NCI-H1694 treated with DMSO at 0.1 percent for 48 hours (cell line): ENCODE measurements at regions not wholly inside any gene's neighbourhood (a gene's known extent, or its start where the extent isn't known, plus 50 kb on each side); places are given as distances from the start of the nearest gene placed in this dataset.
"Not testable (repeated sequence)": the region's sequence is repeated elsewhere in the genome, so short reads cannot be mapped to it uniquely, and the experiment has no call there.

Experiments
- DNase-seq: peaks from one replicate; lab custom pipeline; 2025; lab: John Stamatoyannopoulos, UW

- no peak for DNase-seq
These were observed 143.5 kb upstream of the TRIM24 start for GRCh38 chr7:138316421-138317043.

GRCh38 chr7:138317044-138317596 is 142.9 kb upstream of the TRIM24 start:
- no peak for DNase-seq

- DNase-seq, result peak; percentile 94
These were observed 135.1 kb upstream of the TRIM24 start for GRCh38 chr7:138324941-138325340.

GRCh38 chr7:138325434-138325833 is 134.6 kb upstream of the TRIM24 start:
- DNase-seq, result no peak

GRCh38 chr7:138328215-138328614 is 131.8 kb upstream of the TRIM24 start:
- DNase-seq, result no peak

GRCh38 chr7:138332850-138333249 is 127.2 kb upstream of the TRIM24 start:
- DNase-seq, result not testable (repeated sequence)

GRCh38 chr7:138338361-138338760 is 121.7 kb upstream of the TRIM24 start:
- DNase-seq, result peak; percentile 95

GRCh38 chr7:138339229-138339628 is 120.8 kb upstream of the TRIM24 start:
- DNase-seq, result peak; percentile 61

- peak; percentile 2 for DNase-seq
These were observed 117.1 kb upstream of the TRIM24 start for GRCh38 chr7:138342990-138343389.

- peak; percentile 20 for DNase-seq
These were observed 114.5 kb upstream of the TRIM24 start for GRCh38 chr7:138345567-138345966.

GRCh38 chr7:138346975-138347374 is 113.1 kb upstream of the TRIM24 start:
- DNase-seq, result no peak

- DNase-seq, result peak; percentile 49
These were observed 110.0 kb upstream of the TRIM24 start for GRCh38 chr7:138349841-138350700.

- no peak for DNase-seq
These were observed 109.2 kb upstream of the TRIM24 start for GRCh38 chr7:138350701-138351357.

GRCh38 chr7:138352570-138353461 is 107.2 kb upstream of the TRIM24 start:
- no peak for DNase-seq

- no peak for DNase-seq
These were observed 106.0 kb upstream of the TRIM24 start for GRCh38 chr7:138354066-138354465.

GRCh38 chr7:138355254-138355653 is 104.8 kb upstream of the TRIM24 start:
- no peak for DNase-seq

GRCh38 chr7:138358850-138359341 is 101.2 kb upstream of the TRIM24 start:
- DNase-seq, result no peak

GRCh38 chr7:138359870-138360559 is 100.0 kb upstream of the TRIM24 start:
- DNase-seq, result no peak

- DNase-seq, result no peak
These were observed 96.3 kb upstream of the TRIM24 start for GRCh38 chr7:138363721-138364120.

- DNase-seq, result not testable (repeated sequence)
These were observed 93.9 kb upstream of the TRIM24 start for GRCh38 chr7:138366137-138366536.

GRCh38 chr7:138366676-138367075 is 93.4 kb upstream of the TRIM24 start:
- DNase-seq, result not testable (repeated sequence)
